CD4-positive, alpha-beta T cell treated with Interleukin-2 at 100 ng/mL for 4 hours (primary cell): ENCODE measurements at regions not wholly inside any gene's neighbourhood (a gene's known extent, or its start where the extent isn't known, plus 50 kb on each side); places are given as distances from the start of the nearest gene placed in this dataset.
"Not testable (repeated sequence)": the region's sequence is repeated elsewhere in the genome, so short reads cannot be mapped to it uniquely, and the experiment has no call there.

Experiments used
- DNase-seq: peaks from one replicate; pipeline ENCODE4 v3.0.0-alpha.2; 2020; ENCODE audit warnings: low spot score

GRCh38 chr2:236632295-236633218 lies 62.9 kb downstream of the ACKR3 start:
- DNase-seq, result no peak

DNA sequence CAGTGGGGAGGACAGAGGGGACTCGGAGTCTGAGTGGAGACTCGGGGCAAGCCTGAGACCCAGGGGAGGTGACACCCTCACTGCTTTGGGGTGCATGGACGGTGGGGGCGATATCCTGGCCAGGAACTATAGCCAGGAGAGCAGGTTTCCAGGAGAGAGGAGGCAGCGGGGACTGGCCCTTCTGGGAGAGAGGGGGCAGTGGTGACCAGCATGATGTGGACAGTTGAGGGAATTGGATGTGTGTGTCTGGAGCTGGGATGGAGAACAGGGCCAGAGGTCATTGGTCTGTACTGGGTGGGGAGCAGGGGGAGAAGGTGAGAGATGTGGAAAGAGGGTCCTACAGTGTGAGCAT lies 63.6 kb downstream of the ACKR3 start:
- DNase-seq, result no peak

GRCh38 chr2:236633775-236634560 lies 64.3 kb downstream of the ACKR3 start:
- no peak for DNase-seq

- no peak for DNase-seq
Measured at GRCh38 chr2:236636261-236636660, 66.6 kb downstream of the ACKR3 start.

- no peak for DNase-seq
Measured at GRCh38 chr2:236636714-236637470, 67.3 kb downstream of the ACKR3 start.

DNA sequence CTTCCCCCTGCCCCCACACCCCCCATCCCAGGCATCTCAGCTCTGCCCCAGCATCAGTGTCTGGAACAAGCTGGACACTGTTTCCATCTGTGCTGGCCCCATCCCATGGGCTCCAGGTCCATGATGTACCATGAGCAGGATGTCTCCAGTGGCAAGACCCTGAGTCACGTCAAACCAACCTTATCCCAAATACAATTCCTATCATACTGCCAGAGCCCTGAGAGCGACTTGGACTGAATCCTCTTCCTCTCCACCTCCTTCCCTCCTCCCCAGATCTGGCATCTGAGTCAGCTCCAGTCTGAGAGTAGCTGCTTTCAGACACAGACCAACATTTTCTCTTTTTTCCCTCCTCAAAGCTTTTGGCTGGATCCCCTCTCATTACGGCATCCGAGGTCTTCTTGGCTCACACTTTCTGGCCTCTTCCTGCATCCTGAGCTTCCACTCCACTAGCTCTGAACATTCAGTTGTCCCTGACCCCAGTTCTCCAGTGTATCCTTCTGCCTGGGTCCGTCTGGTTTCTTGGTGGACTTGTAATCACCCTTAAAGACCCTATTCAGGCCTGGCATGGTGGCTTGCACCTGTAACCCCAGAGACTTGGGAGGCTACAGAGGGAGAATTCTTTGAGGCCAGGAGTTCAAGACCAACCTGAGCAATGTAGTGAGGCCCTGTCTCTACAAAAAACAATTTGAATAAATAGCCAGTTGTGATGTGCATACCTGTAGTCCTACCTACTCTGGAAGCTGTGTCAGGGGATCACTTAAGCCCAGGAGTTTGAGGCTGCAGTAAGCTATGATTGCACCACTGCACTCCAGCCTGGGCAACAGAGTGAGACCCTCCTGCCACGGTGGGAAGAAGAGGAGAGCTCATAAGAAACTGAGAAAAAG lies 68.3 kb downstream of the ACKR3 start:
- DNase-seq, result no peak

DNA sequence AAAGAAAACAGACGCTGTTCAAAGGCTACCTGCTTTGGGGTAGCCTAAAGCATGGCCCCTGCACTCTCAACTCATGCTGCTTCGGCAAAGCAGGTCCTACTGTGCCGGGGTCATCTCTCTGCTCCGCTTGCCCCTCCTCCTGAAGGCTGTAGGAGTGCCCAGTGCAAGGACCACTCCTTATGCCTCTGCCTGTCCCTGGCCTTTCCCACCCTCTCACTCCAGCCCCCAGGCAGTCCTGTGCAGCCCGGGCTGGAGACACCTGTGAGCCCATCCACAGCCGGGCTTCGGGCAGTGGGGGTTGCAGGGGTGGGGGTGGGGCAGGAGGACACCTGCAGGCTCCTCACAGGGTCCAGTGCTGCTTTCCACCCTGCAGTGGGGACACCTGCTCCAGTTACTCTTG lies 69.1 kb downstream of the ACKR3 start:
- DNase-seq, result no peak

DNA sequence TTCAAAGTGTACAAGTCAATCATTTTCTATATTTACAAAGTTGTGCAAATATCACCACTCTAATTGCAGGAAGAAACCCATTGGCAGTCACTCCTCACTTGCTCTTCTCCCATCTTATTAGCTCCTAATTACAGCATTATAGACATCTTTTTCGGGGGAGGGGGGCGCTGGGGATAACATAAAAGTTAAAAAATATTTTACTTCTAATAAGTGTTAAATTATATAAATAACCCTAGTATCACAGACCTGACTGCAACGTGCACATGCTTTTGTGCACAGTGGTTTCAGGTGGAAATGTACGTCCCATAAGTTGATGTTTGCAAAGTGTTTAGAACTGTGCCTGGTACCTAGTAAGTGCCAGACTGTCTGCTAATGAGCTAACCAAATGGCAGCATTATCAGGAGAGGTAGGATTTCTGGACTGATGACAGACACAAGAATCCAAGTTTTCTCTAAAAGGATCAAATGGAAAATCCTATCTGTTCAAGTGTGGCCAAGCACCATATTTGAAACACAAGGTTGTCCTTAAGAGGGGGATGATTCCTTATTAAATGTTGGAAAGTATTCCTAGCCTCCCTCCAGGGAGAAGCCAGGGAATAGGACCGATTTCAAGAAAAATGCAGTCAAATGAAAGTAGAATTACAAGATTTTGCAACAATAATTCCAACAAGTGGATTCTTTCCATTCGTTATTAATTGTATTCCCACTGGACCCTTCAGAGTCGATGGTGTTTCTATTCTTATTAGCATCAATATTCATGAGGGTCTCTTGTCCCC lies 70.0 kb downstream of the ACKR3 start:
- DNase-seq, result no peak

- no peak for DNase-seq
Measured at GRCh38 chr2:236641051-236641726, 71.6 kb downstream of the ACKR3 start.

DNA sequence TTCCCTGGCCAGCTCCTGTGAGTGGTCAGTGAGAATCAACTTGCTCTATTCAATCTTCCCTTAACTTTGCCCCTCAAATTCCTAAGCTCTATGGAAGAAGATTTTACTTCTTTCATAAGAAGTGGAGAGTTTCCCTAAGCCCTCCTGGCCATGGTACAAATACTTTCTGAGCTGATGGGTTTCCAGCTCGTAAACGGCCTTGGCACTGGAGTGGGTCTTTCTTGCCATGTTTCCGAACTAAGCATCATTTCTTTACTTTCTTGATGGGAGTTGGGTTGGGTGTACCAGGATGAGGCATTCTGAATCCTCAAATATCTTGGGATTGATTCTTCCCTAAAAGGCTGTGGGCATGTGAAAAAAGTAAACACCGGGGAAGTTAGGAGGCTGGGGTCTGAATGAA lies 72.5 kb downstream of the ACKR3 start:
- DNase-seq, result no peak

GRCh38 chr2:236642584-236643291 lies 73.1 kb downstream of the ACKR3 start:
- no peak for DNase-seq

- DNase-seq, result no peak
Measured at GRCh38 chr2:236643480-236643879, 73.9 kb downstream of the ACKR3 start.

GRCh38 chr2:236644067-236644466 lies 74.4 kb downstream of the ACKR3 start:
- no peak for DNase-seq

DNA sequence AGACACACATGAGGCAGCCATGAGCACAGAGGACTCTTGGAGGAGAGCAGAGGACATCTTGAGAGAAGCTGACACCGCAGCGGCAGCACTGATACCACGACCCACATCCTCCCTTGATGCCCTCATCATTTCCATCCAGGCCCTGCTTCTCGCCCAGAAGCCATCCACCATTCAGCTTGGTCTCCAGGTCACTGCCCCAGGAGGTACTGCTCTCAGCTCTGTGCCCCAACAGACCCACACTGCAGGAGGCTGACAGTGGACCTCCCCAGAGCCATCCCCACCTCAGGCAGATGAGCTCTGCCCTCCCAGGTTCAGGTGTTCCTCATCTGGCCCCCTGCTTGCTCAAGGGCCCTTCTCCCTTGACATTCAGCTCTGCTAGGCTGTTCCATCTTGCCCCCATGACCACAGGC lies 74.9 kb downstream of the ACKR3 start:
- no peak for DNase-seq

GRCh38 chr2:236645141-236645540 lies 75.5 kb downstream of the ACKR3 start:
- not testable (repeated sequence) for DNase-seq

DNA sequence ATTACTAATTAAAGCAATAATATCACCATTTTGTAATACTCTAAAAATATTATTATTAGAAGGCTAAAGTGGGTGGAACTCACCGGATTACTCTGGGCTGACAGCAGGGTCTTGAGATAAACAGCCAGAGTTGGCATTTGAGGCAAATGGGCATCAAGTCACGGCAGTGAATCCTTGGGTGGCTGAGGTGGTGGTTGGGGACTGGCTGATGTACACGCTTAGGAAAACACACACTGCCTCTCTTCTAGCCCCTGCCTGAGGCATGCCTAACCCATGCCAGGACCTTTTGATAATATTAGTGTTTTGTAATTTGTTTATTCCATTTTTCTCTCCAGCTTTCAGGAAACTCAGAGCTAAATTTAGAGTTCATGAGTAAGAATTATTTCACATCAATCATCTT lies 76.8 kb downstream of the ACKR3 start:
- DNase-seq, result no peak

GRCh38 chr2:236646871-236647270 lies 77.2 kb downstream of the ACKR3 start:
- no peak for DNase-seq

DNA sequence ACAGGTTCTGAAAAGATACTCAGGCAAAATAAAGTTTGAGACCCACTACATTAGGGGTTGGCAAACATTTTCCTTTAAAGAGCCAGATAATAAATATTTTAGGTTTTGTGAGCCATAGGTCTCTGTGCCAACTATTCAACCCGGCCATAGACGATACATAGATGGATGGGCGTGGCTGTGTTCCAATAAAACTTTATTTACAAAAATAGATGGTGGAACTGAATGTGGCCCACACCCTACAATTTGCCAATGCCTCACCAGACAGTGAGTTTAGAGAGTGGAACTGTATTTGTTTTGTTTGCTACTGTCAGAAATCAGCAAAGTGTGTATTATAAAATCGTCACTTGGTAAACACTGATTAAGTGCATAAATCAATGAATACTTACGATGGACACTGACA lies 78.0 kb downstream of the ACKR3 start:
- DNase-seq, result no peak

- DNase-seq, result no peak
Measured at GRCh38 chr2:236653863-236654262, 84.2 kb downstream of the ACKR3 start.

- DNase-seq, result no peak
Measured at GRCh38 chr2:236654496-236654895, 84.9 kb downstream of the ACKR3 start.
